Esophagus mucosa (tissue), 1 donor: ENCODE measurements at regions not wholly inside any gene's neighbourhood (a gene's known extent, or its start where the extent isn't known, plus 50 kb on each side); places are given as distances from the start of the nearest gene placed in this dataset.

ENCODE experiments used
- ATAC-seq: fragments of 200-7000 bp; cut with Tn5 transposase; one replicate; pipeline ENCODE4 v1.9.1; 2020
- donor health status: DM: yes; HTN: yes; CAD: no.

DNA sequence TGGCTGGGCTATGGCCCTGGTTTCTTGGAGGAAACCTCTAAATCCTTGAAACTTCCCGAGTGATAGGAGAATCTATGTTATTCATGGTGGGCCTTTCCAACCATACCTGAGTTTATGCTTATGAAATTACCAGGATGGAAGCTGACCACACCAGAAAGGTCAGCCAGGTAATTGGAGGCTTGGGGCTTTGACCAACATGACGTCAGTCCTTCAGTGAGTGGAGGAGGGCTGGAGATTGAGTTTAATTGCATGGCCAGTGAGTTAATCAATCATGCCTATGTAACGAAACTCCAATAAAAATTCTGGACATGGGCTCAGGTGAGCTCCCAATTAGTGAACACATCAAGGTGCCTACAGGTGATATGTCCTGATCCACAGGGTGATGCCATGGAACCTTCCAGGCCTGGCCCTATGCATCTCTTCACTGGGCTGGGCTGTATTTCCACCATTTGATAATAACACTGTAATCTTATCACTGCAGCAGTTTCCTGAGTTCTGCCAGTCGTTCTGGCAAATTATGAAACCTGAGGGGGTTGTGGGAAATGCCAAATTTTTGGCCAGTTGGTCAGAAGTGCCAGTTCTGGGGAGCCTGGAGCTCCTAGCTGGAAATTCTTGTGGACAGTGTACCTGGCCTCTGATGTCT, 106.5 kb downstream of the CDH26 start:
- no peak for ATAC-seq

- no peak for ATAC-seq
These were observed 107.7 kb downstream of the CDH26 start for GRCh38 chr20:60065741-60066437.

- no peak for ATAC-seq
These were observed 108.2 kb downstream of the CDH26 start for GRCh38 chr20:60066438-60066823.

- no peak for ATAC-seq
These were observed 110.3 kb downstream of the CDH26 start for GRCh38 chr20:60068509-60068908.

- ATAC-seq: no peak
These were observed 111.4 kb downstream of the CDH26 start for GRCh38 chr20:60069656-60070055.

- no peak for ATAC-seq
These were observed 112.6 kb downstream of the CDH26 start for GRCh38 chr20:60070791-60071190.

DNA sequence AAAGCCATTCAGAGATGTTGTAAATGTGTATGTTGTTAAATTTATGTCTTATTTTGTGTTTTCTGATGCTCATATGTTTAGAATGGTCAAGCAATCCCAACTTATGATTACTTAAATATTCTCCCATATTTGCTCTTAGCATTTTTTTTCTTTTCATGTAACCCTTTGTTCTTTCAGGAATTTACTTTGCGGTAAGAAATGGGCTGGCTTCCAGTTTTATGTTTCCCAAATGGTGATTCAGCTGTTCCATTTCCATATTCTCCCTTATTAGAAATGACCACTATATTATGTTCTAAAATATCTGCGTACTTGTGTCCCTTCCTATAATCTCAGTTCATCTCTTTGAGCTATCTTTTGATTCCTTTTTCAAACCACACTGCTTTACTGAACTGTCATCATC, 113.7 kb downstream of the CDH26 start:
- ATAC-seq: no peak

GRCh38 chr20:60073086-60073485, 114.9 kb downstream of the CDH26 start:
- no peak for ATAC-seq

- no peak for ATAC-seq
These were observed 115.3 kb downstream of the CDH26 start for GRCh38 chr20:60073504-60073903.

GRCh38 chr20:60074276-60074675, 116.1 kb downstream of the CDH26 start:
- no peak for ATAC-seq

DNA sequence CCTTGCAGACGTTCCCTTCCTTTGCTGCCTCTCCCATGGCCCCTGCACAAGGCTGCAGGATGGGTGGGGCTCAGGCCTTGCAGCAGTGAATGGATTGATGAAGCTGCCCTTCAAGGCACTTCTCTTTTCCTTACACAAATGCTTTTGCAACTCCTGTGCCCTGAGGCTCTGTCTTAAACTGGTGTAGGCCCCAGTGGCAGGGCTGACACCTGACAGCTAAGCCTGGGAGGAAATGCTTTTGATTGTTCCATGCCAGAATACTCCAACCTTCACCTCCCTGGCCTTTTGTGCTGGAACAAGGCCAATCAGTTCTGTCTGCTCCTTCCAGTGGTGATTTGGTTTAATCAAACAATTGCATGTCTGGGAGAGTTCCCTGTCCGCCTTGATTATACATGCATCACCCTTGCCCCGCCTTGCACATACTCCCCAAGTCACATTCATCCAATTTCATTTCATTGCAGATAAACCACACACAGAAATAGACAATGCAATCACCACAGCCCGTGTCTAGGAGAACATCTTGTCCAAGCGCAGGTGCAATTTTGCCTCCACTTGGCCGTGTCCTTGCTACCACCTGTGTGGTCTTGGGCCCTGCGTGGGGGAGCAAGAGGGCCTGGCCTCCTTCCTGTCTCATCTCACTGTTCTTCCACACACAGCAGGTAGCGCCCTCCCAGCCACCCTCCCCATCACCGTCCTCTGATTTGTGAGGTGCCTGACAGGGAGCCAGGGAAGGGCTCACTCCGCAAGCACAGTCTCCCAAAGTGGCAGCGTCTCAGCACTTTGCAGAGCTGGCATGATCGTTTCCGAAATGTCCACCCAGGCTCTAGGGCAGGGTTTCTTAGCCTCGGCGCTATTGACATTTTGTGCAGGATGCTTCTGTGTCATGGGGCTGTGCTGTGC, 120.4 kb downstream of the CDH26 start:
- no peak for ATAC-seq

- no peak for ATAC-seq
These were observed 122.2 kb downstream of the CDH26 start for GRCh38 chr20:60080401-60080800.

DNA sequence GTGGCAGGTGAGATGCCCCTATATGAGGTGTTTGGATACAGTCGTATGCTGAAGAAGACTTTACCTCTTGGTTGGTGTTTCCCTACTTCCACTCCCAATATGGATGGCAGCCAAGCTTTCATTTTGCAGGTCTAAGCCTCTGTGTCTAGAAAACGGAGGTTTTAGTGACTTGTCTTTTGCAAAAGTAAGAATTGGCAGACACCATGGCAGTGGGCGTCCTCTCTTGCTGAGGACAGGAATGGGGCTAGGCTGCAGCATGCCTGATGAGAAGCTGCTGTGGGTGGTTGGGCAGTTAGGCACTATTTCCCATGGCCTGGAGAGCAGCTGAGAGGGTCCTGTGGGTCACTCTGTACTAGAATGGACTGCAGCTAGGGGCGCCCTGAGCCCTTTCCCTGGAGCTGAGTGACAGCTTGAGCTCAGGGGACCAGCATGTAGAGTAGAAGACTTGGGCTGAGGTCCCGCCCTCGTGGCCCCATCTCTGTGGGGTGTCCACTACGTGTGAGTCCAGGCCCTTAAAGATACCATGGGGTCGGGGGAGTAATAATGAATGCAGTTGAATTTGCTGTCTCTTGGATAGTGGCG, 127.4 kb downstream of the CDH26 start:
- ATAC-seq: no peak

DNA sequence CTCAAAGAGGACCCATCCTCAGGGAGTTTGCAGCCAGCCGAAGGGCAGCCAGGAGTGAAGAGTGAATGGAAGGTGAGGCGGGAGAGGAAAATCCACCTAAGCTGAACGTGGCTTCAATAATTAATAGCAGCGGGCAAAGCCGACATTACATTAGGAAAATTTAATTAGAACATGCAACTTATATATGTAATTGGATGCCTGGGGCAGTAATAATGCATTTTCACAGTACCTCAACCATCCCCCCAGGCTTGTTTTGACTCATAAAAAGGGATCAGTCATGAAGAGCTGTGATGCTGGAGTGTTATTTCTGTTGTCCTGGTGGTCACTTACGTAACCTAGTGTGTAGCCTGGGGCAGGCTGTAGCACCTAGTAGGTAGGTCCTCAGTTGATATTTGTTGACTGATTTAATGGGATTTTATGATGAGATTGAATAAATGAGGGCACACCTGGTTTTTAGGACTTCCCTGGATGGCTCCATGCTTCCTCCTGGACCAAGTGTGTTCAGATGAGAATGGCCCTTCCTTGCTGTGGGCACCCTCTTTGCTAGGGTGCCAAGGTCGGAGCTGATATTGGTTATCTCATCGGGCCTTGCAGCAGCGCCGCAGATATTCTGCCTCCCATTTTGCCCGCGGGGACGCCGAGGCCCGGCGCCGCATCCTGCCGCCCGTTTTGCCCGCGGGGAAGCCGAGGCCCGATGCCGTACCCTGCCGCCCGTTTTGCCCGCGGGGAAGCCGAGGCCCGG, 128.8 kb downstream of the CDH26 start:
- ATAC-seq: no peak

DNA sequence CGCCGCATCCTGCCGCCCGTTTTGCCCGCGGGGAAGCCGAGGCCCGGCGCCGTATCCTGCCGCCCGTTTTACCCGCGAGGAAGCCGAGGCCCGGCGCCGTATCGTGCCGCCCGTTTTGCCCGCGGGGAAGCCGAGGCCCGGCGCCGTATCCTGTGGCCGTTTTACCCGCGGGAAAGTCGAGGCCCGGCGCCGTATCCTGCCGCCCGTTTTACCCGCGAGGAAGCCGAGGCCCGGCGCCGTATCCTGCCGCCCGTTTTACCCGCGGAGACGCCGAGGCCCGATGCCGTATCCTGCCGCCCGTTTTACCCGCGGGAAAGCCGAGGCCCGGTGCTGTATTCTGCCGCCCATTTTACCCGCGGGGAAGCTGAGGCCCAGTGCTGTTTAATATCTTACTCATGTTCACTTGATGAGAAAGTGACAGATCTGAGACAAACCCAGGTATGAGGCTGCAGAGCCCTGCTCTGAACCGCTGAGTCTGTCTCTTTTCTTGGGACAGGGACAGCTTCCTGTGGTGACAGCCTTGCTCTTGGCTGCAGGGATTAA, 129.4 kb downstream of the CDH26 start:
- ATAC-seq: no peak

DNA sequence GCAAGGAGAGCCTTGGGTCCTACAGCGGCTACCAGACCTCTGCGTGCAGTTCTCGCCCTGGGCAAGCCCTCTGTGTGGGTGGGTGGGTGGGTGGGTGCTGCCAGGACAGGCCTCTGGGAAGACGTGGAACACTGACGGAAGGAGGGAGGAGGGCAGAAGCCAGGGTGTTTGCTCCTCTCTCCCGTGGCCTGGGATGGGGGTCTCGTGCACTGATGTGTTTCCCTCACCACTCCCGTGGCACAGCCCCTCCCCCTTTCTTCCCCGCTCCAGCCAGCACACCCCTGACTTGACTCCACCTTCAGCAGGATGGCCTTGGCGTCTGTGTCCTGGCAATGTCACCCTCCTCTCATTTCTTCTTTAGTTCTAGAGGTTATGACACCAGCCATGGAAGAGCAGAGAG, 130.0 kb downstream of the CDH26 start:
- ATAC-seq: no peak

DNA sequence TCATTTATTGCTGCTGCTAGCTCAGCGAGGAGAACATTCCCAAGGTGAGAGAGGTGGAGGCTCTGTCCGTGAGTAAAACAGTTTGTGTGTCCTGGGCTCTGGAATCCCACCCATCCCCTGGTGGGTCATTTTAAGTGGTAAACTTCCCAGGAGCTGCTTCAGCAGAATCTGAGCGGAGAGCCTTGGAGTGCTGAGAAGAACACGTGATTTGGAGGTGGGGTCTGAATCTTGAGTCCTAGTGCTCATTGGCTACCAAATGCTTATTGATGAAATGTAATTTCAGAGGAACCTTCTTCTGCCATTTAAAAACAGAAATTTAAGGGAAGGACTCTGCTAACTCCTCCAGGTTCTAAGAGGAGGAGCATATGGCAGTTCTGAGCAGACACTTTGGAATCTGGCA, 132.4 kb downstream of the CDH26 start:
- no peak for ATAC-seq

GRCh38 chr20:60091305-60091704, 133.1 kb downstream of the CDH26 start:
- ATAC-seq: no peak

- ATAC-seq: no peak
These were observed 133.6 kb downstream of the CDH26 start for GRCh38 chr20:60091861-60092260.

- no peak for ATAC-seq
These were observed 134.5 kb downstream of the CDH26 start for GRCh38 chr20:60092729-60093128.

- ATAC-seq: no peak
These were observed 137.2 kb downstream of the CDH26 start for GRCh38 chr20:60095456-60095855.

DNA sequence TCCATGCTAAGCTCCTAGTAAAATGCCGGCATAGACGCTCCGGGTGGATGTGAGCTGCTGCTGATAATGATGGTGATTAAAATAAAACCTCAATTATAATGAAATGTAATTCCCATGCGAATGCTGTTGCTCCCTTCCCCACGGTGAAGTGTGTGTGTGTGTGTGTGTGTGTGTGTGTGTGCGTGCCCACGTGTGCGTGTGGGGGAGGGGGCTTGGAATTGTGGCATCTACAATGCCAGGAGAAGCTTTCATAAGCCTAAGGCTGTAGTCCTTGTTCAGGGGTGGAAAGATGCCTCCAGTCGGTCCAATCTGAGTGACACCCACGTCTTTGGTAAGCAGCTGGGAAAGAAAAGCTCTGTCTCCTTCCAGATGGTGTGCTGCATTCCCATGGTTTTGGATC, 137.9 kb downstream of the CDH26 start:
- ATAC-seq: no peak
